H1 (cell line): ENCODE measurements at regions not wholly inside any gene's neighbourhood (a gene's known extent, or its start where the extent isn't known, plus 50 kb on each side); places are given as distances from the start of the nearest gene placed in this dataset.

Source experiments
- BRCA1 ChIP-seq: IDR thresholded peaks from 2 replicates; pipeline ENCODE4 v1.6.1; 2012; ENCODE audit warnings: low read depth, low read length, improper control_type of control experiment
- CBX5 ChIP-seq: fragments of 300-800, 300-1000 bp; sonication (generic); IDR thresholded peaks from 2 replicates; pipeline ENCODE4 v1.7.1; 2016; ENCODE audit warnings: antibody characterized with exemption, low read length, low read depth
- EZH2 ChIP-seq: fragments of 200-600 bp; sonication (generic); IDR thresholded peaks from 2 replicates; pipeline ENCODE4 v1.7.1; 2012; ENCODE audit warnings: low read depth, mild to moderate bottlenecking, moderate library complexity, low read length, inconsistent platforms; ENCODE audit not compliant: severe bottlenecking
- POLR2A ChIP-seq, 2 experiments: IDR thresholded peaks; 1 replicate in 1 of 2; 2 replicates in 1 of 2; pipeline ENCODE4 v1.6.1; 2011; ENCODE audit warnings: low read depth in 2 of 2, low read length in 2 of 2, mild to moderate bottlenecking in 2 of 2; ENCODE audit errors: control extremely low read depth in 1 of 2
- TEAD4 ChIP-seq: IDR thresholded peaks from 2 replicates; pipeline ENCODE4 v1.6.1; 2012; ENCODE audit warnings: low read depth, low read length, inconsistent platforms, mixed read lengths

- TF ChIP-seq EZH2 = no peak
- no peak for TF ChIP-seq POLR2A (IDR thresholded peaks at IDR 0.05; ENCODE audit: control extremely low read depth in 1 of 2, low read depth in 2 of 2, low read length in 2 of 2)
- TF ChIP-seq CBX5 = no peak
- TF ChIP-seq BRCA1 = no peak
- TF ChIP-seq TEAD4 = no peak
Measured at GRCh38 chr1:30354410-30354809, 369.0 kb downstream of the MATN1 start.
